K562 (cell line): ENCODE measurements at regions not wholly inside any gene's neighbourhood (a gene's known extent, or its start where the extent isn't known, plus 50 kb on each side); places are given as distances from the start of the nearest gene placed in this dataset.

Source experiments
- ATAC-seq: fragments of 200-7000 bp; cut with Tn5 transposase; 3 replicates; pipeline ENCODE4 v1.9.1; 2020; ENCODE audit warnings: moderate library complexity
- BruUV-seq: library from RNA; stranded (reverse); fragments of 400-500 nt; replicated peaks from 2 replicates; lab custom pipeline; 2021; lab: Mats Ljungman, UMichigan
- CTCF ChIA-PET: fragments of 300-600 bp; formaldehyde crosslinking; extraction: SDS; loops from one replicate; lab custom pipeline; 2021; ENCODE audit warnings: low intra/inter-chr PET ratio; lab: Yijun Ruan, JAX
- POLR2A ChIA-PET: fragments of 300-600, 350-650 bp; sonication (Branson Sonifier 250); formaldehyde crosslinking; extraction: SDS; loops from one replicate; lab custom pipeline; 2021; ENCODE audit warnings: antibody characterized with exemption, inconsistent platforms; lab: Yijun Ruan, JAX
- DNase-seq, 4 experiments: peaks; one replicate each; pipeline versions ENCODE4 v3.0.0 to v3.0.0-alpha.2; 2011 to 2018; ENCODE audit warnings: low spot score in 3 of 4, mixed read lengths in 3 of 4; ENCODE audit errors: extremely low read depth in 1 of 4
- FAIRE-seq: peaks from 2 replicates; lab custom pipeline; 2011; peaks lifted over from hg19 to GRCh38; lab: Jason Lieb, UNC
- H2AFZ ChIP-seq: 2 replicates; pipeline ENCODE4 v1.6.0; 2011; ENCODE audit warnings: low read depth, low read length, control low read depth, inconsistent platforms
- H3K27ac ChIP-seq: fragments of 200-600 bp; 3 replicates; pipeline ENCODE4 v1.8.0; 2011; ENCODE audit warnings: low read depth, mild to moderate bottlenecking, control low read depth, inconsistent platforms, low read length, moderate library complexity, mixed read lengths; ENCODE audit errors: extremely low read depth
- H3K27me3 ChIP-seq, 2 experiments: fragments of 300-600 bp in 1 of 2; 2 replicates in 1 of 2; 3 replicates in 1 of 2; pipeline versions ENCODE4 v1.6.0 to v1.8.0; 2011; ENCODE audit warnings: inconsistent platforms in 2 of 2, low read length in 2 of 2, mild to moderate bottlenecking in 1 of 2, mixed read lengths in 1 of 2, moderate library complexity in 1 of 2; ENCODE audit not compliant: control insufficient read depth in 2 of 2, insufficient read depth in 2 of 2
- H3K36me3 ChIP-seq: fragments of 300-600 bp; 3 replicates; pipeline ENCODE4 v1.8.0; 2011; ENCODE audit warnings: mild to moderate bottlenecking, low read length, inconsistent platforms; ENCODE audit not compliant: control insufficient read depth, insufficient read depth
- H3K4me1 ChIP-seq, 2 experiments: fragments of 200-600 bp in 1 of 2; replicated peaks in 1 of 2; 2 replicates in 1 of 2; 3 replicates in 1 of 2; pipeline versions ENCODE4 v1.5.1 to v1.8.0; 2011; ENCODE audit warnings: inconsistent platforms in 2 of 2, low read length in 2 of 2, mild to moderate bottlenecking in 1 of 2, mixed read lengths in 1 of 2, moderate library complexity in 1 of 2; ENCODE audit not compliant: control insufficient read depth in 2 of 2, insufficient read depth in 2 of 2
- H3K4me2 ChIP-seq: 2 replicates; pipeline ENCODE4 v1.6.1; 2011; ENCODE audit warnings: low read length, control low read depth, inconsistent platforms, mixed read lengths; ENCODE audit not compliant: insufficient read depth
- H3K4me3 ChIP-seq: fragments of 200-600 bp; sonication (generic), shearing (Covaris generic); 2 replicates; pipeline ENCODE4 v1.5.1; 2016; ENCODE audit warnings: control low read depth, inconsistent platforms
- H3K79me2 ChIP-seq: fragments of 200-600 bp; 3 replicates; pipeline ENCODE4 v1.8.0; 2011; ENCODE audit warnings: low read length, inconsistent platforms; ENCODE audit not compliant: control insufficient read depth, insufficient read depth
- H3K9ac ChIP-seq, 2 experiments: 2 replicates each; pipeline versions ENCODE4 v1.6.0 to v1.6.1; 2011; ENCODE audit warnings: low read depth in 2 of 2, low read length in 2 of 2, control low read depth in 1 of 2, inconsistent platforms in 1 of 2, mild to moderate bottlenecking in 1 of 2, mixed read lengths in 1 of 2; ENCODE audit not compliant: insufficient read depth in 1 of 2
- H3K9me1 ChIP-seq: one replicate; pipeline ENCODE4 v1.6.0; 2011; ENCODE audit warnings: inconsistent platforms, mild to moderate bottlenecking, low read length, moderate library complexity; ENCODE audit not compliant: control insufficient read depth, insufficient read depth
- H3K9me3 ChIP-seq: replicated peaks from 2 replicates; pipeline ENCODE4 v1.5.1; 2011; ENCODE audit warnings: low read depth, low read length, inconsistent platforms; ENCODE audit not compliant: control insufficient read depth, insufficient read depth
- H4K20me1 ChIP-seq: replicated peaks from 2 replicates; pipeline ENCODE4 v1.6.1; 2011; ENCODE audit warnings: low read length, inconsistent platforms, mixed read lengths; ENCODE audit not compliant: control insufficient read depth, insufficient read depth
- E2F4 ChIP-seq: sonication (generic); formaldehyde crosslinking; IDR thresholded peaks from 2 replicates; pipeline ENCODE4 v1.8.0; 2022; ENCODE audit warnings: mild to moderate bottlenecking, low read depth, missing genetic modification reagents
- FOXJ2 ChIP-seq: fragments of 200-800 bp; sonication (Bioruptor generic); IDR thresholded peaks from 2 replicates; pipeline ENCODE4 v1.6.1; 2016; ENCODE audit warnings: missing genetic modification characterization, missing compliant biosample characterization
- FOXK2 ChIP-seq, 2 experiments: fragments of 450-650 bp; IDR thresholded peaks in 1 of 2; conservative IDR thresholded peaks in 1 of 2; 2 replicates each; pipeline ENCODE4 v1.6.1; 2016; ENCODE audit warnings: low read depth in 2 of 2, mild to moderate bottlenecking in 1 of 2
- GABPA ChIP-seq: fragments of 200-800 bp; sonication (Bioruptor generic); conservative IDR thresholded peaks from 2 replicates; pipeline ENCODE4 v1.6.1; 2016; ENCODE audit warnings: low read depth, missing genetic modification characterization, missing compliant biosample characterization
- POLR3A ChIP-seq: IDR thresholded peaks from 2 replicates; pipeline ENCODE4 v1.6.1; 2011; ENCODE audit warnings: borderline replicate concordance, mild to moderate bottlenecking, moderate library complexity; ENCODE audit not compliant: insufficient read length, insufficient read depth; ENCODE audit errors: extremely low read depth
- WGBS: fragments of 100-300 bp; shearing (Covaris generic); methylation state at CpG from one replicate; pipeline ENCODE4 v1.1.6; 2016; ENCODE audit warnings: low coverage, mixed read lengths; ENCODE audit not compliant: insufficient coverage; ENCODE audit errors: missing lambda C conversion rate; 5-methylcytosine and 5-hydroxymethylcytosine counted together
- in situ Hi-C: fragments of 300-500 bp; cut with MboI; formaldehyde crosslinking; loops from 4 replicates; pipeline ENCODE4 v1.15.0; 2018; ENCODE audit warnings: inconsistent platforms, mixed read lengths
- intact Hi-C: fragments of 100-400 bp; cut with micrococcal nuclease; formaldehyde crosslinking; loops from 2 replicates; pipeline ENCODE4 v1.14.2; 2022

GRCh38 chr12:105459760-105460330, 129.4 kb downstream of the C12orf75 start:
- 0% methylated on average over 6 of the region's 6 CpGs for WGBS
- POLR2A ChIA-PET = interaction anchor here (0.6 kb wide), 1 partner anchor 297 kb away, joined by 4 read pairs; no protein-coding TSS in a partner anchor
- H4K20me1 ChIP-seq = no peaks in the 10 kb centered on the region
- H2AFZ ChIP-seq = no peak overlapping the region
- DNase-seq (no peak), ATAC-seq (no peak), FAIRE-seq (no peak)
- CTCF ChIA-PET = no interaction called here
- intact Hi-C loops = no loop called here
- in situ Hi-C loops = no loop called here
- no peaks in the 10 kb centered on the region for H3K4me1 ChIP-seq
- H3K4me3 ChIP-seq = no peak overlapping the region
- H3K79me2 ChIP-seq = no peaks in the 10 kb centered on the region
- TF ChIP-seq POLR3A (no peak), GABPA (no peak), FOXK2 (conservative IDR thresholded peaks at IDR 0.05 in 1 of 2, IDR thresholded peaks at IDR 0.05 in 1 of 2; ENCODE audit: low read depth in 2 of 2) (no peak), FOXJ2 (no peak), E2F4 (CRISPR knock-in tag) (no peak)
- no TSS peak for BruUV-seq
- H3K27me3 ChIP-seq = no peaks in the 10 kb centered on the region
- H3K36me3 ChIP-seq = no peaks in the 10 kb centered on the region
- H3K9me3 ChIP-seq = no peaks in the 10 kb centered on the region
- H3K9ac ChIP-seq = no peak overlapping the region
- no peak overlapping the region for H3K27ac ChIP-seq
- H3K9me1 ChIP-seq = no peaks in the 10 kb centered on the region
- no peak overlapping the region for H3K4me2 ChIP-seq
